HG02610 (cell line): ENCODE measurements at regions not wholly inside any gene's neighbourhood (a gene's known extent, or its start where the extent isn't known, plus 50 kb on each side); places are given as distances from the start of the nearest gene placed in this dataset.
"Not testable (repeated sequence)": the region's sequence is repeated elsewhere in the genome, so short reads cannot be mapped to it uniquely, and the experiment has no call there.

ENCODE experiments used
- ATAC-seq: cut with Tn5 transposase; IDR thresholded peaks from one replicate; pipeline ENCODE4 v1.9.1; 2021; ENCODE audit warnings: mild to moderate bottlenecking, moderate library complexity; ENCODE audit not compliant: unreplicated experiment

DNA sequence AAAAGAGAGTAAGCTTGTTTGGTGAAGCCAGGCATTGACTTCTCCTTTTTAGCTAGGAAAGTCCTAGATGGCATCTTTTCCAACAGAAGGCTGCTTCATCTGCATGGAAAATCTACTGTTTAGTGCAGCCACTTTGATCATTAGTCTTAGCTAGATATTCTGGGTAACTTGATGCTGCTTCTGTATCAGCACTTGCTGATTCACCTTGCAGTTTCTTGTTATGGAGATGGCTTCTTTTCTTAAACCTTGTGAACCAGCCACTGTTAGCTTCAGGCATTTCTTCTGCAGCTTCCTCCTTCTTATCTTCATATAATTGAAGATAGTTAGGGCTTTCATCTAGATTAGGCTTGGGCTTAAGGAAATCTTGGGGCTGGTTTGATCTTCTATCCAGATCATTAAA lies 639.7 kb downstream of the TDRD15 start:
- no peak for ATAC-seq

DNA sequence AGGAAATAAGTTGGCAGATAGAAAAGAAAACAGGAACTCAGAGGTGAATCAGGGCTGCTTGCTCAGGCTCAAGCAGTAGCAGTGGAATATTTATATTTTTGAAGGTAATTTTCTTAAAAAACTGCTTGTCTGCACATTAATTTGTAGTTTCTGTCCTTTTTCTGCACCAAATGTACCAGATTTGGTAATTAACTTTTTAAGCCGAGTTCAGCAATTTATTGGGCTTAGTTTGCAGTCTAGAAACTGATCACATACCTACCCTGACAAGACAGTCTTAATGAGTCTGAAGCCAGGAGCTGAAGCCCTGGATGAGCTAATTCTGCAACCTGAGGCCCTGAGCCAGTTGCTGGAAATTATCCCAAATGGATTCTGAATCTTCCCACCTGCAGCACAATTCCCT lies 647.0 kb downstream of the TDRD15 start:
- ATAC-seq, result no peak

DNA sequence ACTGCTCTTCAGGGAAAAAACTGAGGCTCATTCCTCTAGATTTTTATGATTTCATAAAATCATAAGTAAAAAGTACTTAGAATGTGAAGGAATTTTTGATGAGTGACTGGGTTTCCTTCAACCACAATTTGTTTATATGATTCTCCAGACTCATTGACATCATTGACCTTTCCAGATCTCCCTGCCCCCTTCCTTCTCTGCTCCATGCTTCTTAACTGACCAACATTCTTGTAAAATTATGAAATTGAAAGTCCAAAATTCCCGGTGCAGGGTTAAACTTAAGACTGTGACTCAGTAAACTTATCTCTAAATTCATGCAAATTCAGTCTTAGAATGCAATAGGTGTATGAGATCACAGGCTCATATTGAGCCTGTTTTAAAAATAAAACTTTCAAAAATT lies 648.9 kb downstream of the TDRD15 start:
- no peak for ATAC-seq

DNA sequence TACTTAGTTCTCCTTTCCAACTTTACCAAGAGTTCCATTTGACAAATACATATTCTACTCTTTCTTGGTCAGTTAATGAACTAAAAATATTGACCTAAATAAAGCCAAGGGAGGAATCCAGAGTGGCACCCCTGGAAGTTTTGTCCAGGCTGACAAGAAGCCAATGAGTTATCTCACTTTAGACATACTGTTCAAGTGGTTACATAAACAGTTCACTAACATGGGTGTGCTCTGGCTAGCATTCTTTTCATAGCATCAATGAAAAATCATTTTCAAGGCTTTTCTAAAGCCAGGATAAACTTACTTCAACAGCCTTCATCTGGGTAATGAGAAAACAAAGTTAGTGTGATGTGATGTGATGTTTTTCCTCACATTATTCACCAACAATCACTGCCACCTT lies 649.4 kb downstream of the TDRD15 start:
- ATAC-seq, result no peak

DNA sequence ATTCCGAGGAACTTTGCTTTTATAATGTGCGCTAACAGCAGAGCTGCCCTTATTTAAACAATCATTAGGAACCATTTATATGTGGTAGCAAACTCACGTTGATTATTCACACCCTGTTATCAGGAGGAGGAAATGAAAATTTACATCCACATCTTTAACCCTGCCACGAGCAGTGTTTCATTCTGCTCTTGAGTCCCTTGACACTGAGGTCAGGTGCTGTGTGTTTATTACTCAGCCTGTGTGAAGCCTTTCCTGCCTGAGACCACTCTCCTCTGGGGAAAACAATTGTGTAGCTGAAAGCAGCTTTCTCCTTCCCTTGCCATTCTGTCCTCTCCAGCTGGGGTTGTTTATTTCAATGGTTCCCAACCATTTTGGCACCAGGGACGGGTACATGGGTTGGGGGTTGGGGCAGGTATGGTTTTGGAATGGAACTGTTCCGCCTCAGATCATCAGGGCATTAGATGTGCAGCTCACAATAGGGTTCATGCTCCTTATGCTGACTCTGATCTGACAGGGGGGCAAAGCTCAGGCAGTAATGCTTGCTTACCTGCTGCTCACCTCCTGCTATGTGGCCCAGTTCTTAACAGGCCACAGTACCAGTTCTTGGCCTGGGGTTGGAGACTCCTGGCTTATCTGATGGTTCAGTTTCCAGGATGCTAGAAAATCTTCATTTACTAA lies 651.1 kb downstream of the TDRD15 start:
- ATAC-seq, result no peak

DNA sequence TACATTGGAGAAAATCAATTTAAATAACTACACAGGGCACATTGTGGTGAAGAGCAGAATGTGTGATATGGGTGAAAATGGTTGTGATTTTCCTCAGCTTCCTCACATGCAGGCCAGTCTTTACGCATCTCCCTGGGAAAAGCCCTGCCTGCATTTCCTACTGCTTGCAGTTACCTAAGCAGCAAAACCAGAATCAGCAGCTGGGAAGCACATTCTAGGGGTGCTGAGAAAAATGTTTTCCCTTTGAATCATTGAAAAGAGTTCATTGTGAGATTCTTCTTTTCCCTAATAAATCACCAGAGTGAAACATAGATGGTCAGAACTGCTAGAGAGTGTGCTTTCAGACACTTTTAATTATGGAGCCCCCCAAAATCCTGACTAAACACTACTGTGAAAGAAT lies 656.0 kb downstream of the TDRD15 start:
- ATAC-seq, result no peak

DNA sequence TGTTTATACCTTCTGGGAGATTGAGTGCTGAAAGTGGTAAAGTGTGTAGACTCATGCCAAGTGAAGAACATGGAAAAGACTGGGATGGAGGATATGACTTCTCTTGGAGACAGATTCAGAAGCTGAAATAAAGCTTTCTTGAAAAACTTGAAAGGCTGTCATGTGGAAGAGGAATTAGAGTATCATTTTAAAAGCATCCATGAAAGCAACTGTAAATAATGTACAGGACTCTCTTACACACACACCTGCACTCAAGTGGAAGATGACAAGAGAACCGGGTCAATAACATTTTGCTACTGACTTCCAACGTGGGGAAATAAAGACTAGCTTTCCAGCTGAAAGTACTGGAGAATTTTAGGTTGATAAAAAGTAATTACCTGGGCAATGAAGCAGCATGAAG lies 658.2 kb downstream of the TDRD15 start:
- no peak for ATAC-seq

DNA sequence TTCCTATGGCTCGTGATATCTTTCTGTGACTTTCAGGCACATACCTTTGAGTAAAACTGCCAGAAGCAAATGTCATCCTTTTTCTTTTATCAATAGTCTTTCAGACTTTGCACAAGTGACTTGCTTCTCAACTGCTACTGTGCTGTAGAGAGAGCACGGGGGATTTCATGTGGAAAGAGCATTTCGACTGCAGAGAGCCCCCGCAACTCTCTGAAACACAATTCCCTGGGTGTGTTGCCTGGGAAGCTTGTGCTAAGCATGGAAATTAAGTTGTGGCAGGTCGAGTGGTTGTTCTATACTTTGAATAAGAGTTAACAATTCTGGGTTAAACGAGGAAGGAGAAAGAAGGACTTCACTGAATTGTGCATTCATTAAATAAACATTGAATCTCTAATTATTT lies 659.1 kb downstream of the TDRD15 start:
- ATAC-seq, result no peak

DNA sequence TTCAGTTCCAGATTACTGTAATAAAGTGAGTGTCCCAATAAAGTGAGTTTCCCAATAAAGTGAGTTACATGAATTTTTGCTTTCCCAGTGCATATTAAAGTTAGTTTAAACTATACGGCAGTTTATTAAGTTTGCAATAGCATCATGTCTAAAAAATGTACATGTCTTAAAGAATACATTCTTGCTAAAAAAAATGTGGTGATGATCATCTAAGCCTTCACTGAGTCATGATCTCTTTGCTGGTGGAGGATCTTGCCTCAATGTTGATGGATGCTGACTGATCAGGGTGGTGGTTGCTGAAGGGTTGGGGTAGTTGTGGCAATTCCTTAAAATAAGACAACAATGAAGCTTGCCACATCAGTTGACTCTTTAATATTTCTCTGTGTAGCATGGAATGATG lies 664.2 kb downstream of the TDRD15 start:
- ATAC-seq, result no peak

DNA sequence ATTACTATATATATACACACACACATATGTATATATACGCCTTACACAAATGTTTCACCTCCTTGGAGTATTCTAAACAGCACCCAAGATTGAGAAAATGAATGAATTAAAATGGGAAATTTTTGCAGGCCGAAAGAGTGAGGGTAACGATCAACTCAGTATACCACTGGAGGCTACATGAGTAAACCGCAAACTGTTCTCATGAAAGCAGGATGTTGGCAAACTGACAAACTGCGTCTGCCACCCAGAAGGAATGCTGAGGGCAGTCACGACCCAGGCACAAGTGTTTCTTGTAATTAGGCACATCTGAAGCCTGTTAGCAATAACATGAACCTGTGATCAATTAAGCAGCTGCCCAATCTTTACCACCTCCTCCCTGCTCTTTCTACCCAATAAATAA lies 666.5 kb downstream of the TDRD15 start:
- ATAC-seq, result not testable (repeated sequence)

DNA sequence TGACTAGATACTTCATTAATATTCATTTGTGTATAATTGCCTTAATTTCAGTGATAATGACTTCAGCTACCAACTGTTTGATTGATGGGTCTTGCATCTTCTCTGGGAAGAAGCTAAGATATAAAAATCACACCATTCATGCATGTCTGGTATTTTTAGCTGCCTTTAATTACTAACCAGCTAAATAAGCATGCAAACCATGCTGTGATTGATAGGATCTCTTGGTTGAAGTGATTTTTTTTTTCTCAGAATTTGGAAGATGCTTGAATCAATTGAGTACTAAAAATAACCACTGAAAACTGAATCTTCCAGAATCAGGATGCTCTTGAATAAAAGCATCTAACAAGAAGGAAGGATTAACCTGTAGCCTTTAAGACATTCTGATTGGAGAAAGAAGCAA lies 668.8 kb downstream of the TDRD15 start:
- ATAC-seq, result no peak

DNA sequence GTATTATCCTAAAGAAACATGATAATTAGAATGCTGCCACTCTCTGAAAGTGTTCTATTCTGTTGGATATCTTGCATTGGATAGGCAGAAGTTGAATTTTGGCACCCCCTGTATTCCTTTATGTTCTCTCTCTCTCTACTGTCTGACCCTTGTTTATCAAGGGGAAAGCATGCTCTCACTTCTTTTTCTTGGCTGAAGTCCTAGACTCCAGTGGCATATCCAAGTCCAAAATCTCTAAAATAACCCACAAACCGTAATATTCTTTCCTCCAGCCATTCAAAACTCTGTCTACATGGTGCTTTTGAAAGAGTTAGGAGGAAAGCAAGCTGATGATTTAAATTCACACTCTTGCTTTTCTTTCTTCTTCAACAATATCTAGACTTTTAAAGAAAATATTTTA lies 669.7 kb downstream of the TDRD15 start:
- ATAC-seq, result no peak

DNA sequence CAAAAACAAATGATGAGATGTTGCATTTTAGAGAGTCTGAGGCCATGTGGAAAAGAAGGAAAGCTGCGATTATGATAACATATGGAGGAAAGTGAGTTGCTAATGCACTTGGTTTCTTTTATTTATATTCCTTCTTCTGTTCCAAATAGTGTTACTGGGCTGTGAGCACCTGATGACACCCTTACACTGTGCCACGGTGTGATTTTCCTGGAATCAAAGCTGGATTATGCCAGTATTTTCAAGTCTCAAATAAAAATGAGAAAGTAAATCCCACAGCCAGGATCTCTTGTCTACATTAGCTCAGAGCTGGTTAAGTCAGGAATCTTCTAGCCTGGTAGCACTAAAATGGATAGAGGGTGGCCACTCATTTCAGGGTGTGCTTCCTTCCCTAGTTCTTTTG lies 670.8 kb downstream of the TDRD15 start:
- ATAC-seq, result no peak

DNA sequence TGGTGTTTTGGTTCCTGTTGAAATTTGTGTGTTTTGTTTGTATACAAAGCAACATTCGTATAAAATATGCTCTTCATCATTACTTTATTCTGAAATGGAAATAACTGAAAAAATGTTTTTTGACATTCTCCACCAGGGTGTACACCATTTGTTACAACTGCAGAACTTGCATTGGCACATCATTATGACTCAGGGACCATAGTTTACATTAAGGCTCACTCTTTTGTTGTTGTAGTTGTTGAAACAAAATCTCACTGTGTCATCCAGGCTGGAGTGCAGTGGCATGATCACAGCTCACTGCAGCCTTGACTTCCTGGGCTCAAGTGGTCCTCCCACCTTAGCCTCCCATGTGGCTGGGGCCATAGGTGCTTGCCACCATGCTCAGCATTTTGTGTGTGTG lies 676.6 kb downstream of the TDRD15 start:
- ATAC-seq, result no peak

DNA sequence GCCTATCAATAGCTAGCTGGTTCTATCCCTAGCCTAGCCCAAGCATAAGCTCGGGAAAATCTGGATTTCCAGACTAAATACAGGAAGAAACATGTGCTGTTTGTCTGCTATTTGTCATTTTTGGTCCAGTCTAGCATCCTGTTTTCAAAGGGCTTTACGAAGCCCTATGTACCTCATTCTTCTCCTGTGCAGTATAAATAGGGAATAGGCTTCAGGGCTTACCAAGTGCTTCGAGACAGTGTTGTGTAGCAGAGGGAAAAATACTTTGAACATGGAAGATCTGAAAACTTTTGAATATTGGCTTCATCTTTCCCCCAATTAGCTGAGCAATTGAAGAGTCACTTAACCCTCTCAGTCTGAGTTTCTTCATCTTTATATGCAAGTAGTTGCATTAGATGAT lies 679.8 kb downstream of the TDRD15 start:
- no peak for ATAC-seq

DNA sequence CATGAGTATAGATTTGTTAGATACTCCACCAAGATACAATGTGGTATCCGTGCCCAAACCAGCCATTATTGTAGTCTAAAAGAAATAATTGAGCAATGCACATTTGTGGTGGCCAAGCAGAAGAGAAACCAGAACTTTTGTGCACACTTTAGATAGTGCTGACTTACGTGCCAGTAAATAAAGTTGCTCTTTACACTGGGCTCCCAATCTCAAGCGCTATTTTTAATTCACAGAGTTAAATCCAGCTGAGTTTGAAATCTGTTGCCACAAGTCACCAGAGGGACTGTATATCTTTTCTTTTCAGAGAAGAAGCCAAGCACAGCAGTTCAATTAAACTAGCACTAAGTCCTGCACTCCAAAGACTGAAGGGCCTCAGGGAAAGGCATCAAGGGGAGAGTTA lies 680.4 kb downstream of the TDRD15 start:
- no peak for ATAC-seq

DNA sequence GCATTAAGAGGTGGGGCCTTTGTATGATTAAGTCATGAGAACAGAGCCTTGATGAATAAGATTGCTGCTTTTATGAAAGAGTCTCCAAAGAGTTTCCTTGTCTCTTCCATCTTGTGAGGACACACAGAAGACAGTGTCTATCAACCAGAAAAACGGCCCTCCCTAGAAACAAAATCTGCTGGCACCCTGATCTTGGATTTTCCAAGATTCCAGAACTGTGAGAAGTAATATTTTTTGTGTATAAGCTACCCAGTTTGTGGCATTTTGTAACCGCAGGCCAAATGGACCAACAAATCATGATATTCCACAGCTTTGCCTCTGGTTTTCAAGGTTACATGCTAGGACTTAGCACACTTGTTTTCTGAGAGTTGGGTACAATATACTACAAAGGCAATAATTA lies 687.8 kb downstream of the TDRD15 start:
- ATAC-seq, result no peak

DNA sequence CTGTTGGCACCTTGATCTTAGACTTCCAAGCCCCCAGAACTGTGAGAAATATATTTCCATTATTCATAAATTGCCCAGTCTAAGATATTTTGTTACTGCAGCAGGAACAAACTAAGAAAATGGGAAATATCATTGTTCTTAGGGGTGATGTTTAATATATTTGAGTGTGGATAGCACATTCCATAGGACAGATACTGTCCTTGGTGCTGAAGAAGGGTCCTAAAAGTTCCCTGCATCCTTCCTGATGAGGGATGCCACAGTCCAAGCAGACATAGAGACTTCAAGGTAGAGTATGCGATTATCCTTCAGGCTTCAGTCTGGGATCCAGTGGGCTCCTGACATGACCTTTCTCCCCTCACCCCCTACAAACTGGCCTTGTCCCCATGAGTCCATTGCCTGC lies 689.0 kb downstream of the TDRD15 start:
- no peak for ATAC-seq

DNA sequence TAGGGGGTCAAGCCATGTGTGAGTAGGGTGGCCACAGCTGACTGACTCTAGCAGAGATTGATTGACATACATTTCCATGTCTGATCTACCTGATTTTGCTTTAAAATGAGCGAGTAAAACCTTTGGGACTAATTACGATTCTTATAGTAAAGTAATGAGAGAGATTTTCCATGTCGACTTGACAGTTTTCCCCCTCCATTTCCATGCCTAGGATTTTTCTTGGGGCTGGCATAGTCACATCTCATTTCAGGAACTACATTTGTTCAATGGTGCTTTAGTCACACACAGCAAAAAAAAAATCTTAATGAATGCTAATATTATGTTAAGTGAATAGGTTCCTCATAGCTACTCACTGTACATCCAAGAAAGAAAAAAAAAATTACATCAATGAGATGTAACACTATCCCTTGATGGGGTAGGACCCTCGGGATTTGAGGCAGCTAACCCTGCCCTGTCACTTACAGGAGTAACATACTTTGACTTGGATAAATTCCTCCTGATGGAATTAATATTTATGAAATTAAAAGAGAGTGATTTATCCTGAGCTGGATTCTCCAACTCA lies 690.9 kb downstream of the TDRD15 start:
- no peak for ATAC-seq

DNA sequence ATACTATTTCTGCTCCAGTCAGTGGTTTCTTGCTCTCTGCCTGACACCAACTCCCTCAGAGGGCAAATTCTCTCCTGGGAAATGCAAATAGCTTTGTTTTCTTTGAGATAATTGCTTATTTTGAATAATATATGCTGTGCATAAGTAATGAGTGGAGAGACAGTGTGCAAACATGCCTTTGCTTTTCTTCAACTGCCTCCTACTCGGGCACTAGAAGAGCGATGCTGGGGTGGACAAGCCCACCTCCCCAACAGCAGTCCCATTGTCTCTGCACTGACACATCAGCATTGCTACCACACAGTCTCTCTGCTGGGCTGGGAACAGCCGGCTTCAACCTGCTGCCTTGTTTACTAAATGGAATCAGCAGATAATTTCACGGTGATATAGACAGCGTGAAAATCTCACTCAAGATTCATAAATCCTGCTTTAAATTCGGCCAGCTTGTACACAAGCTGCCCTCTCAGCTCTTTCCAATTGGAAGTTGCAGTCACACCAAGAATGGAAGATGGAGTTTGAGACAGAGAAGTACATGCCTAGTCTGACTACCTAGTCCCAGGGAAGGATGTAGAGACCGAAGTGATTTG lies 694.5 kb downstream of the TDRD15 start:
- ATAC-seq, result no peak

DNA sequence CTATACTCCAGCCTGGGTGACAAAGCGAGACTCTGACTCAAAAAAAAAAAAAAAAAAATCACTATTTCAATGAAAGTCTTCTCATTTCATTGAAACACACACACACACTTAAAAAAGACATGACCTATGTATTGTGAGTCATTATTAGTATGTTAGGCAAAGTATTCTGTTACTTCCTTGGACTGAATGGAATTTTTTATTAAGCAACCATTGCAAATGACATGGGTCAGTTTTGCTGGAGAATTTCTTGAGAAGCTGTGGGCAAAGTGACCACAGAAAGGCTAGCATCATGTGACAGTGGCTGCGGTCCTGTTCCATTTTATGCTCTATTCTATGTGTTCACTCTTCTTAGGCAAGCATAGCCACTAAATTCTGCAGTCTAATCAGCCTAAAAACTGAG lies 695.7 kb downstream of the TDRD15 start:
- ATAC-seq, result no peak

DNA sequence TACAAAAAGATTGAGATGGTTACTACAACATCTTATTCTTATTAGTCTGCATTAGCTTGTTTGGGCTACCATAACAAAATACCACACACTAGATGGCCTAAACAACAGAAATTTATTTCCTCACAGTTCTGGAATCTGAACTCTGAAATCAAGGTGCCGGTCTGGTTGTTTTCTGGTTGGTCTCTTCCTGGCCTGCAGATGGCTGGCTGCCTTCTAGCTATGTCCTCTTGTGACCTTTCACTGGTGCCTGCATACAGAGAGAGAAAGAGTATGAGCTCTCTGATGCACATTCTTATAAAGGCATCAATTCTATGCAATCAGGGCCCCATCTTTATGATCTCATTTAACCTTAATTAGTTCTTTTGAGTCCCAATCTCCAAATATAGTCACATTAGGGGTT lies 696.5 kb downstream of the TDRD15 start:
- ATAC-seq, result no peak

DNA sequence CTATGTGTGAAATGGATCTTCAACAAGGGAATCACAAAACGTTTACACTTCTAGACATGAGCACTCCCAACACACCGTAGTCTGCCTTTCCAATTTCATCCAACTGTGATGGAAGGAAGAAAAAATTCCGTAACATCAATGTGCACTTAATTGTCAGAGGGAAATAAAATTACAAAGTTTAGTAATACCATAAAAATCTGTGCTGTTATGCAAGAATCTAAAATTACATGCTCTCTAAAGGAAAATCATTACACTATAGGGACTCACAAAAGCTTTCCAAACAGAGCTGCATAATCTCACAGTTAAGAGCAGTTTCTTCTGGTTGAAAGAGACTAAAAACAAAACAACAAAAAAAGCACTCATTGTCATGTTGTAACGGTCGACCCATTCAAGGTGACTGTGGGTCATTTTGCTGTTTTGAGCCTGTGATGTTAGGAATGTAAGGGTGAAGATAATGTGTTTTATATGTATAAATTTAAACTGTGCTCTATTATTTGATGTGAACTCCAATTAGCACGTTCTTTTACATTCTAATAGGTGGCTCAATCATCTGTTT lies 698.0 kb downstream of the TDRD15 start:
- ATAC-seq, result no peak
